Urinary bladder (tissue), 3 donors: ENCODE measurements at regions not wholly inside any gene's neighbourhood (a gene's known extent, or its start where the extent isn't known, plus 50 kb on each side); places are given as distances from the start of the nearest gene placed in this dataset.

ENCODE experiments used
- DNase-seq: peaks from one replicate; pipeline ENCODE4 v3.0.0-alpha.2; 2015; ENCODE audit errors: extremely low spot score
- H3K27ac ChIP-seq: one replicate; pipeline ENCODE4 v1.5.1; 2013; ENCODE audit warnings: low read depth, mild to moderate bottlenecking, moderate library complexity
- H3K36me3 ChIP-seq: one replicate; pipeline ENCODE4 v1.6.1; 2013; ENCODE audit warnings: mild to moderate bottlenecking, moderate library complexity; ENCODE audit not compliant: insufficient read depth
- H3K4me1 ChIP-seq: one replicate; pipeline ENCODE4 v1.6.1; 2013; ENCODE audit warnings: mild to moderate bottlenecking, moderate library complexity; ENCODE audit not compliant: insufficient read depth
- H3K4me3 ChIP-seq: one replicate; pipeline ENCODE4 v1.5.1; 2013; ENCODE audit warnings: low read depth, low read length
- WGBS: extraction: QIAGEN DNeasy Blood & Tissue Kit; methylation state at CpG from one replicate; pipeline ENCODE4 v1.1.7; 2013; 5-methylcytosine and 5-hydroxymethylcytosine counted together
- donor health status: healthy with polysubstance abuse.
- donor health status: healthy.

DNA sequence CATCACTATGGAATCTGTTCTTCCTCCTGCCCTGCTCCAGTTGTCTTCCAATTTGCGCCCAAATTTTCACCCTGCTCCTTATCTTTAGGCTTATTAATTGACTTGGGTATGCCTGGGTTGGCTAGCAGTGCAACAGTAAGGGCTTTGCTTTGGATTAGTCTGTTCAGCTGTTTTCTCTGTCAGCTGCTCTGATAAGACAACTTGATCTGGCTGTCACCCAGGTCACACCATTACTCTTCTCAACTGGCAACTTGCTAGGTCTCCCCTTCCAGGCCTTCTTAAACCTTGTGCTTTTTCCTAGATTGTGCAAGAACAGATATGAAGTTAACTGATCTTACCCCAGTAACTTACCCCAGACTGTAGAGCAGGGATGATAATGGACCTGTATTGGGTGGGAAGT, 357.8 kb upstream of the LARGE1 start:
- 53% methylated on average over 1 of the region's 1 CpG for WGBS
- no peak for DNase-seq
- Histone ChIP-seq H3K27ac (no peak overlapping the region), H3K4me3 (no peak overlapping the region), H3K36me3 (no peaks in the 10 kb centered on the region), H3K4me1 (no peaks in the 10 kb centered on the region)

DNA sequence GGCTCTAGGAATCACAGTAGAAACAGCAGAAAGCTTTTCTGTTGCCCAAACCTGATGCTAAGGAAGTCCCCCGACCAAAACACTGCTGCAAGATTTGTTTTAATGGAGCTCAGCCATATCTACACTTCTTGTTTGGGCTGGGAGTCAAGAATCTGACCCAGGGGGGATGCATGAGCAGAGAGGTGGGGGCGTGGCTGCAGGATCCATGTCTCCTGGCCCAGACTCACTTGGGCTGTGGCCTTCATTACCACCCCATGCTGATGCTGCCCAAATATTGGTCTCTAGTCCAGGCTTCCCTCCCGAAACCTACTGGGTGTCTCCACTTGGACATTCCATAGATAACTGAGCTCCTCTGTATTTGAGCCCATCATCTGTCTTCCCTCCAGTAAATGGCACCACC, 361.5 kb upstream of the LARGE1 start:
- DNase-seq: no peak
- WGBS: 51% methylated on average over 3 of the region's 3 CpGs
- Histone ChIP-seq H3K36me3 (no peaks in the 10 kb centered on the region), H3K27ac (no peak overlapping the region), H3K4me1 (no peaks in the 10 kb centered on the region), H3K4me3 (no peak overlapping the region)

DNA sequence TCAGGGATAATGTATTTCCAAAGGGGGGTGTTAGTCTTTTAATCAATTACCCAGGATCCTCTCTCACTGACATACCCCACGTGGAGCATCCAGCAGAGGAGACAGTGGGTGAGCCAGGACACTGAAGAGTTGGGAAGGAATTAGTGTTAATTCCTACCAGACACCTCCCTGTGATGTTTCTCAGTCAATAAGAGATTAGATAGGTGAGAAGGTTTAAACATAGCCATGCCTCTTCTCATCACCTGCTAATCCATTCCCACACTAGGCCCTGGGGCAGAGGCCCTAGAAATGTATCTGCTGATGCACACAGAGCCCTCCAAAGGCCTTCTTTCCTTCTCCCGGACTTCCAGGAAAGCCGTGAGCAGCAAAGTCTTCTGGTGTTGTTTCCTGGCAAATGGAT, 363.6 kb upstream of the LARGE1 start:
- Histone ChIP-seq H3K27ac (no peak overlapping the region), H3K4me1 (no peaks in the 10 kb centered on the region), H3K36me3 (no peaks in the 10 kb centered on the region), H3K4me3 (no peak overlapping the region)
- WGBS: 66% methylated on average over 3 of the region's 3 CpGs
- DNase-seq: no peak

DNA sequence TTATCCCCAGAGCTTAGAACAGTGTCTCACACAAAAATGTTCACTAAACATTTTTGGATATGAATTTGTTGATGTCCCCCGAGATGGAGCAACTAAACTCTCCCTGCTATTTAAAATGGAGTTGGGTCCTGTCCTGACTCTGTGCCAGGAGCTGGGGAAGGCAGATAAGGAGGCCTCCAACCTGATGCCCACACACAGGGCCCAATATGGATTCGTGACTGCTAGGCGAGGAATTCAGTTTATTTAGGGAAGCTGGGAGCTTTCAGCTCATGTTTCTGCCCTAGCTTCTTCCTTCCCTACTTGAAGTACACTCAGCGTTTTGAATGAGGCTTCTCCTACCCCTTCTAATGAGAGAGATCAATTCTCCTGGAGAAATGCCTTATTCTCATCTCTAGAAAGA, 373.0 kb upstream of the LARGE1 start:
- DNase-seq: no peak
- no peaks in the 10 kb centered on the region for H3K4me1 ChIP-seq
- no peaks in the 10 kb centered on the region for H3K36me3 ChIP-seq
- 41% methylated on average over 4 of the region's 4 CpGs for WGBS
- no peak overlapping the region for H3K27ac ChIP-seq
- no peak overlapping the region for H3K4me3 ChIP-seq

DNA sequence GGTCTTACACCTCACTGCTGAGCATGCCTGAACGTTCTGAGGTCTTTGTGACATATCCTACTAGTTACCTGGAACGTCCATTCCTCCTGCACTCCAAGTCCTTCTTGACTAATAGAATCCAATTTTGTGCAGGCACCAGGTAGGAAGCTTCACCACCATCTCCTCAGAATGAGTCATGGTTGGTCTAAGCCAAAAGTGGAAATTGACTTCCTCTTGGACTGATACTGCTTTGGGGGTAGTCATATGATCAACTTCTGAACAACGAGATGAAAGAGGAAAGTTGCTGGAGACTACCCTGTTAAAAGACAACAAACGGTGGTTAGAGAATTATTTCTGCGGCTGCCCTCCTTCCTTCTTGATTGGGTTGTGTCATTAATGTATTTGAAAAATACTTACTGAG, 374.2 kb upstream of the LARGE1 start:
- Histone ChIP-seq H3K27ac (no peak overlapping the region), H3K36me3 (no peaks in the 10 kb centered on the region), H3K4me3 (no peak overlapping the region), H3K4me1 (no peaks in the 10 kb centered on the region)
- WGBS: 76% methylated on average over 5 of the region's 5 CpGs
- no peak for DNase-seq

DNA sequence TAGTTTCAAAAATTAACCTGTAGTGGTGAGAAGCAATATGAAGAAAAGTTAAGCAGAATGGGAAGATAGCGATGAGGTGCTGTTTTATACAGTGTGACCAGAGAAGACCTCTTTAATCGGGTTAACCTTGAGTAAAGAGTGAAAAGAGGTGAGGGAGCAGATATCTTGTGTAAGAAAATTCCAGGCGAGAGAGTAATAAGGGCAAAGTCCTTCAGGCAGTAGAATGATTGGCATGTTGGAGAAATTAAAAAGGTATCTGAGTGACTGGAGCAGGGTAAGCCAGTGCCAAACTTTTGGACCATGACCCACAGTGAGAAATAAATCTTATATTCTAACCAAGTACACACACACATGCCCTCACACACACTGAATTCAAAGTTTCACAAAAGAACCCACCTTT, 374.7 kb upstream of the LARGE1 start:
- 85% methylated on average over 3 of the region's 3 CpGs for whole genome bisulfite sequencing
- no peaks in the 10 kb centered on the region for H3K4me1 ChIP-seq
- H3K27ac ChIP-seq: no peak overlapping the region
- no peak for DNase-seq
- H3K4me3 ChIP-seq: no peak overlapping the region
- no peaks in the 10 kb centered on the region for H3K36me3 ChIP-seq

DNA sequence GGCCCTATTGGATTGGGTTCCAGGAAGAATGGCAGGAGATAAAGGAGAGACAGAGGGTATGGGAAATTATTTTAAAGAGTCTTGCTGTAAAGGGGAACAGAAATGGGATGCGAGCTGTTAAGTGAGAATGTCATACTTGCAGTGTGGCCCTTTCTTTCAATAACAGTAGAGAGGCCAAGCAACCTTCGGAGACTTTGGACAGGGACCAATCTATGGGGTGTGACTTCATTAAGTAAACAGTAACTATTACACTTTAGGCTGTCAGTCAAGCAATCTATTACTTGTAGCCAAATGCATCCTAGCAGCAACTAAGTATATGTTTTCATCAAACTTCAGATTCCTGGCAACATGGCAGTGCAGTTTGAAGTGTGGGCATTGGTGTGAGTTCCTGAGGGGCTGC, 376.2 kb upstream of the LARGE1 start:
- no peak for DNase-seq
- 71% methylated on average over 2 of the region's 2 CpGs for WGBS
- Histone ChIP-seq H3K36me3 (no peaks in the 10 kb centered on the region), H3K4me3 (no peak overlapping the region), H3K27ac (no peak overlapping the region), H3K4me1 (no peaks in the 10 kb centered on the region)

DNA sequence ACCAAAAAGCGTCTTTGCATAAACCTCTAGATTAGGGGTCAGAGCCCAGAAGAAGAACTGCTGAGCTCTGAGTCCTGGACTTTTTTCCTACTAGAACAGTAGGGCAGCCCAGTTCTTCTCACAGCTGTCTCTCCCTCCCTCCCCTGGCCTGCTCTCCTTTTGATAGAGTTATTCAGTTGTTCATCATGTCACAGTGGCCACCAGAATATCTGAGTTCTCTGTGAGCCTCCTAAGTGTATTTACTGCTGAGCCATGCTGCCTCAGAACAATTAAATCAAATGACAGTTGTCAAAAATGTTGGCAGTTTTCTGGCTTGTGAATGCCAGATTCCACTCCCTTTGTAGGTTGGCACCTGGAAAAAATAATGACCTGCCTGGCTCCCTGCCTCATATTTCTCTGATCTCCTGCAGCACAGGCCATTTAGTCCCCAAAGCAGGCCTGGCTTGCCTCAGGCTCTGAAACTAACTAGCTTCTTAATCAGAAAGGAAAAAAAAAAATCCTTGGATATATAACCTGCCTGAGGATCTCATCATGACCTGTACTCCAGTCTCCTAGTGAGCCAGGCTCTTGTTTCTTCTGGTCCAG, 377.4 kb upstream of the LARGE1 start:
- Histone ChIP-seq H3K36me3 (no peaks in the 10 kb centered on the region), H3K27ac (no peak overlapping the region), H3K4me3 (no peak overlapping the region), H3K4me1 (no peaks in the 10 kb centered on the region)
- WGBS: 92% methylated on average over 1 of the region's 1 CpG
- DNase-seq: no peak

DNA sequence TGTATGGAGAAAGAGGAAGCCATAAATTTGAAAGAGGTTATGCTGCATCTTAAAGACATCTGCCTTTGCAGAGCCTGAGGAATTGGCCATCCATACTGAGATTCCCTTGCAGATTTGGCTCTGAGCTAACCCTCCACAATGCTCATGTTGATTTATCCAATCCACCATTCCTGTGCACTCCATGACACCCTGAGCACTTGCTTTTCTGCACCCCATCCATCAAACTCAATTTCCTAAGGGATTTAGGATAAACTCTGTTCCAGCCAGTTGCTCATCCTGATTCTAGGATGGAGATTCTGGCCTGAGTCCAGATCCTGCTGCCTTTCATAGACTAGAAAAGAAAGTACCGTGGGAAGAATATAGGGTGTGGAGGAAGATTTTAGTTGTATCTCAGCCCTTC, 379.2 kb upstream of the LARGE1 start:
- H3K4me1 ChIP-seq: no peaks in the 10 kb centered on the region
- no peak for DNase-seq
- H3K27ac ChIP-seq: no peak overlapping the region
- no peak overlapping the region for H3K4me3 ChIP-seq
- WGBS: 47% methylated on average over 1 of the region's 1 CpG
- H3K36me3 ChIP-seq: no peaks in the 10 kb centered on the region

DNA sequence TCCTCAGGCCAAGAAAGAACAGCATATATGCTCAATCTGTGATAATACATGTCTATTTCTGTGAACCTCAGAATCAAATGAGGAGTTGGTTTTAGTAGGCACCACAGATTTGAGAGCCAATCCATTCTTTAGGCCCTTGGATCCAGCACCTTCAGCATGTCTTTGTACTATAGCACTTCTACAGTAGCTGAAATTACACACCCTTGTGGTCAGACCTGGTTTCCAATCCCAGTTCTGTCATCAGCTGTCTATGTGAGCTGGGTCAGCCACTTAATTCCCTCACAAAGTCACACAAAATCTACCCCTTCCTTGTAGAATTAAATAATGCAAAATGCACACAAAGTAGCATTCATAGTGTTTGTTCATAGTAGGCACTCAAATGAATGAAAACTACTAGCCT, 381.3 kb upstream of the LARGE1 start:
- H3K27ac ChIP-seq: no peak overlapping the region
- H3K4me1 ChIP-seq: no peaks in the 10 kb centered on the region
- no peaks in the 10 kb centered on the region for H3K36me3 ChIP-seq
- H3K4me3 ChIP-seq: no peak overlapping the region
- DNase-seq: no peak

DNA sequence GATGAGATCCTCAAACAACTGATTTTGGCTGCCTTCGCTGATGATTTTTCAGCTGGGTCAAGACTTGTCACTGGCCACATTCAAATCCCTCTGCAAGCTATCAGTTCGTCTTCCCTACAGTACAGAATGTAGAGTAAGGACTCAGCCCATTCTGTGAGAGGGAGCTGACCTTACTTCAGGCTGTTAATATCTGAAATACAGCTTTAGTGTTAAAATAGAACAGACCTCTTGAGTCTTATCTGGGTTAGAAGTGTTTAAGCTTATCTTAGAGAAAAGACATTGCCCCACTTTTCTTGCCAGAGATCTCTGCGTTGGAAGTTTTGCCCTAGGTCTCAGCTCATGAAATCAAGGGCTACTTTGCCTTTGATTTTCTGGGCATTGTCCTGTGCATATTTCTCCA, 383.4 kb upstream of the LARGE1 start:
- Histone ChIP-seq H3K4me1 (no peaks in the 10 kb centered on the region), H3K4me3 (no peak overlapping the region), H3K27ac (no peak overlapping the region), H3K36me3 (no peaks in the 10 kb centered on the region)
- DNase-seq: no peak
- WGBS: 41% methylated on average over 3 of the region's 3 CpGs

DNA sequence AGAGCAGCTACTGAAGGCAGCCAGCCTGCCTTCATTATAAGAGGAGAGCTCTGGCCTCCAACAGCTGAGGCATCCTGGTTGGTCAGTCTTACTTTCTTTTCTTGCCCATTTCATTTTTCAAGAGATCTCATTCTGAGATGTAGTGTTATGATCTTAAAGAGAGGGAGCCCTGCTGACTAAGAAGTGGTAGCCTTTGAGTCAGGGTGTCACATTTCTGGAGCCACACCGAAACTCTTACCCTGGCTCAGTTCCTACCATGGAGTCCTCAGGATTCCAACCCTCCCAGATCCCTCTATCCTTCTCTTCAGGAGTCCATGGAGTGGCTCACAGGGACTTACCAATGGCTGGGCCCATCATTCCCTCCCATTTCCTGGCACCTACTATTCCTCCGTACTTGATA, 386.1 kb upstream of the LARGE1 start:
- WGBS: 90% methylated on average over 2 of the region's 2 CpGs
- H3K27ac ChIP-seq: no peak overlapping the region
- no peak for DNase-seq
- H3K4me3 ChIP-seq: no peak overlapping the region
- no peaks in the 10 kb centered on the region for H3K4me1 ChIP-seq
- H3K36me3 ChIP-seq: no peaks in the 10 kb centered on the region

DNA sequence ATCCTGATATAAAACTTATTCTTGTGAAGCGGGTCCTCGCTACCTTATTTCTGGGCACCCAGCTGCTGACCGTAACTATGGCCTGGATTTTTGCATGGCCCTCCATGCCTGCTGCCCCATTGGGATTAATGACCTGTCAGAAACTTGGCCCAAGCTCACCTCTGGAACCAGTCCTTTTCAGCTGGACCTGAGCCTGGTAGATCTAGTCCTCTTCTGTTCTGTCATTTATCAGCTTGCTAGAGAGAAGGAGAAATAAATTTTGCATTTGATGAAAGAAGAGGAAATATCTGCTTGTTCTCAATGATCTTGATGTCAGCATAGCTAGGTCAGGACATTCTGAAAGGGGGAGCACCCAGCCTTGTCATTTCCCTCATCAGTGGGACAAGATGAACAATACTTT, 387.8 kb upstream of the LARGE1 start:
- no peak overlapping the region for H3K4me3 ChIP-seq
- WGBS: 87% methylated on average over 3 of the region's 3 CpGs
- H3K4me1 ChIP-seq: no peaks in the 10 kb centered on the region
- no peak overlapping the region for H3K27ac ChIP-seq
- no peak for DNase-seq
- H3K36me3 ChIP-seq: no peaks in the 10 kb centered on the region

DNA sequence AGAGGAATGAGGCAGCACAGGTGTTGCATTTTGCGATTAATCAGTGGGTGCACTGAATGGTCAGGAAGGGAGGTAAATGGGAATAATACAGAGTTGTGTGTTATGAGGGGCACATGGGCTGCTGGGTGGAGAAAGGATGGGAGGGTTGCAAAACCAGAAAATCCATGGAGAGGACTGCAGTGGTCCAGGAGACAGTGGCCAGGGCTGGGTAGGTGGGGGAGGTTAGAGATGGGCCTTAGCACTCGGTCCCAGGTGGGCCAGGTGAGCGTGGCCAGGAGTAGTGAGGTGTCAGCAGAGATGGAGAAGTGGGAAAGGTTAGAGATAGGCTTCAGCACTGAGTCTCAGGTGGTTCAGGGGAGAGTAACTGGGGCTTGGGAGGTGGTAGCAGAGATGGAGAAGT, 399.1 kb upstream of the LARGE1 start:
- H3K27ac ChIP-seq: no peak overlapping the region
- H3K36me3 ChIP-seq: no peaks in the 10 kb centered on the region
- no peak overlapping the region for H3K4me3 ChIP-seq
- no peak for DNase-seq
- no peaks in the 10 kb centered on the region for H3K4me1 ChIP-seq
- 76% methylated on average over 3 of the region's 3 CpGs for WGBS

DNA sequence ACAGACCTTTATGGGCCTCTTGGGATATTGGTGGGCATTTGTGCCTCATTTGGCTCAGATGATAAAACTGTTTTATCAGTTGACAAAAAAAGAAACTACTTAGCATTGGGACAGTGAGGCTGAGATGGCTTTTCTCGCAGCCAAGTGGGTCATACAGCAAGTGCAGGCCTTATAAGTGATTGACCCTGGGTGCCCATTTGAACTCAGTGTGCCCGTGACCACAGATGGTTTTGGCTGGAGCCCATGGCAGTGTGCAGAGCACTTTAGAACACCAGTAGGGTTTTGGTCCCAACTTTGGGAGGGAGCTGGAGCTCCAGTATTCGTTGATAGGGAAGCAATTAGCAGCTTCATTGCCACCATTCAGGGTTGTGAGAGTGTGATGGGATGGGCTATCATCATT, 404.5 kb upstream of the LARGE1 start:
- no peaks in the 10 kb centered on the region for H3K36me3 ChIP-seq
- H3K4me1 ChIP-seq: no peaks in the 10 kb centered on the region
- 89% methylated on average over 3 of the region's 3 CpGs for WGBS
- DNase-seq: no peak
- no peak overlapping the region for H3K4me3 ChIP-seq
- H3K27ac ChIP-seq: no peak overlapping the region
